GM23338 (cell line): ENCODE measurements at regions not wholly inside any gene's neighbourhood (a gene's known extent, or its start where the extent isn't known, plus 50 kb on each side); places are given as distances from the start of the nearest gene placed in this dataset.

Experiments used
- EZH2 ChIP-seq: fragments of 200-600 bp; sonication (generic); IDR thresholded peaks from one replicate; pipeline ENCODE4 v1.8.0; 2017; ENCODE audit warnings: antibody characterized with exemption, mild to moderate bottlenecking, low read depth; ENCODE audit not compliant: unreplicated experiment
- JUNB ChIP-seq: IDR thresholded peaks from one replicate; pipeline ENCODE4 v1.6.1; 2016; ENCODE audit warnings: antibody characterized with exemption; ENCODE audit not compliant: unreplicated experiment
- TF ChIP-seq, protein P1 (sequence below), 2 experiments: fragments of 200-600 bp in 1 of 2; sonication (generic) in 1 of 2; conservative IDR thresholded peaks; 2 replicates each; pipeline versions ENCODE4 v1.5.1 to v1.6.1; 2016 to 2017; ENCODE audit warnings: antibody characterized with exemption in 2 of 2, low read depth in 2 of 2, mild to moderate bottlenecking in 2 of 2, moderate library complexity in 1 of 2

DNA sequence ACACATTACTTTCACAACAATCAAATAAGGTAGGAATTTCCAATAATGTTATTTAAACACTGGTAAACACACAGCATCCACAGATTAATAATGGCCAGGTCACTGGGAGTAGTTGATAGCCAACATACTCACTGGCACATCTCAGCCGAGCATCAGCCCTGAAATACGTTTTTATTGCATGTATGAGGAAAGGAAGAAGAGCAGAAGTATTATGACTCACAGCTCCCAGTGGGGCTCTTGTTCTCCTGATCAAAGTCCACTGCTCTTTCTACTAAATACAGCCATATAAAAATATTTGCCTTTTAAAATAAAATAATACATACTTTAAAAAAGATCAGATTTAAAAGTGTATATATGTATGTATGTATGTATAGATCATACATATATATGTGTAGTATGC is 999.6 kb downstream of the SUCLG1 start:
- TF ChIP-seq, protein P1, sequence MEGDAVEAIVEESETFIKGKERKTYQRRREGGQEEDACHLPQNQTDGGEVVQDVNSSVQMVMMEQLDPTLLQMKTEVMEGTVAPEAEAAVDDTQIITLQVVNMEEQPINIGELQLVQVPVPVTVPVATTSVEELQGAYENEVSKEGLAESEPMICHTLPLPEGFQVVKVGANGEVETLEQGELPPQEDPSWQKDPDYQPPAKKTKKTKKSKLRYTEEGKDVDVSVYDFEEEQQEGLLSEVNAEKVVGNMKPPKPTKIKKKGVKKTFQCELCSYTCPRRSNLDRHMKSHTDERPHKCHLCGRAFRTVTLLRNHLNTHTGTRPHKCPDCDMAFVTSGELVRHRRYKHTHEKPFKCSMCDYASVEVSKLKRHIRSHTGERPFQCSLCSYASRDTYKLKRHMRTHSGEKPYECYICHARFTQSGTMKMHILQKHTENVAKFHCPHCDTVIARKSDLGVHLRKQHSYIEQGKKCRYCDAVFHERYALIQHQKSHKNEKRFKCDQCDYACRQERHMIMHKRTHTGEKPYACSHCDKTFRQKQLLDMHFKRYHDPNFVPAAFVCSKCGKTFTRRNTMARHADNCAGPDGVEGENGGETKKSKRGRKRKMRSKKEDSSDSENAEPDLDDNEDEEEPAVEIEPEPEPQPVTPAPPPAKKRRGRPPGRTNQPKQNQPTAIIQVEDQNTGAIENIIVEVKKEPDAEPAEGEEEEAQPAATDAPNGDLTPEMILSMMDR (conservative IDR thresholded peaks at IDR 0.05; ENCODE audit: low read depth in 2 of 2) = no peak
- TF ChIP-seq JUNB (no peak), EZH2 (no peak)
